Fibroblast of lung (primary cell): ENCODE measurements at regions not wholly inside any gene's neighbourhood (a gene's known extent, or its start where the extent isn't known, plus 50 kb on each side); places are given as distances from the start of the nearest gene placed in this dataset.

ENCODE experiments used
- DNase-seq, 2 donors: peaks; one replicate each; pipeline versions ENCODE4 v3.0.0 to v3.0.0-alpha.2; 2010; ENCODE audit warnings: low read depth in 2 of 2
- H2AFZ ChIP-seq: 2 replicates; pipeline ENCODE4 v1.5.1; 2012; ENCODE audit warnings: low read length, control low read depth, inconsistent platforms
- H3K27ac ChIP-seq: 2 replicates; pipeline ENCODE4 v1.5.1; 2011; ENCODE audit warnings: low read length, control low read depth; ENCODE audit not compliant: insufficient read depth
- H3K27me3 ChIP-seq: 2 replicates; pipeline ENCODE4 v1.5.1; 2011; ENCODE audit warnings: mild to moderate bottlenecking, low read length; ENCODE audit not compliant: control insufficient read depth, insufficient read depth
- H3K36me3 ChIP-seq: 2 replicates; pipeline ENCODE4 v1.5.1; 2011; ENCODE audit warnings: low read length; ENCODE audit not compliant: control insufficient read depth, insufficient read depth
- H3K4me1 ChIP-seq: 2 replicates; pipeline ENCODE4 v1.5.1; 2011; ENCODE audit warnings: low read length; ENCODE audit not compliant: control insufficient read depth, insufficient read depth; ENCODE audit errors: extremely low read depth
- H3K4me2 ChIP-seq: 2 replicates; pipeline ENCODE4 v1.5.1; 2011; ENCODE audit warnings: low read length, control low read depth; ENCODE audit not compliant: insufficient read depth; ENCODE audit errors: extremely low read depth
- H3K4me3 ChIP-seq, 4 experiments: fragments of 200-600 bp in 1 of 4; sonication (generic) in 1 of 4; replicated peaks in 1 of 4; 2 replicates each; pipeline ENCODE4 v1.5.1; 2011 to 2016; ENCODE audit warnings: low read length in 4 of 4, low read depth in 3 of 4, mild to moderate bottlenecking in 3 of 4, control low read depth in 2 of 4, inconsistent platforms in 1 of 4, mixed read lengths in 1 of 4; ENCODE audit not compliant: insufficient read depth in 1 of 4; ENCODE audit errors: control extremely low read depth in 1 of 4
- H3K79me2 ChIP-seq: 2 replicates; pipeline ENCODE4 v1.5.1; 2012; ENCODE audit warnings: mild to moderate bottlenecking, low read length, inconsistent platforms; ENCODE audit not compliant: control insufficient read depth, insufficient read depth
- H3K9ac ChIP-seq: 2 replicates; pipeline ENCODE4 v1.5.1; 2011; ENCODE audit warnings: mild to moderate bottlenecking, low read length, control low read depth; ENCODE audit not compliant: insufficient read depth
- H3K9me3 ChIP-seq: 2 replicates; pipeline ENCODE4 v1.5.1; 2012; ENCODE audit warnings: low read depth, low read length; ENCODE audit not compliant: control insufficient read depth, insufficient read depth
- H4K20me1 ChIP-seq: 2 replicates; pipeline ENCODE4 v1.5.1; 2011; ENCODE audit warnings: low read length; ENCODE audit not compliant: control insufficient read depth, insufficient read depth; ENCODE audit errors: extremely low read depth
- EZH2 ChIP-seq: IDR thresholded peaks from 2 replicates; pipeline ENCODE4 v1.5.1; 2012; ENCODE audit warnings: low read length, control low read depth, mild to moderate bottlenecking; ENCODE audit errors: missing control alignments
- TF ChIP-seq, protein P1 (sequence below), 2 donors: IDR thresholded peaks in 1 of 2; conservative IDR thresholded peaks in 1 of 2; 1 replicate in 1 of 2; 2 replicates in 1 of 2; pipeline ENCODE4 v1.5.1; 2011 to 2012; ENCODE audit warnings: low read length in 2 of 2, control low read depth in 1 of 2, inconsistent platforms in 1 of 2, low read depth in 1 of 2, mild to moderate bottlenecking in 1 of 2

DNA sequence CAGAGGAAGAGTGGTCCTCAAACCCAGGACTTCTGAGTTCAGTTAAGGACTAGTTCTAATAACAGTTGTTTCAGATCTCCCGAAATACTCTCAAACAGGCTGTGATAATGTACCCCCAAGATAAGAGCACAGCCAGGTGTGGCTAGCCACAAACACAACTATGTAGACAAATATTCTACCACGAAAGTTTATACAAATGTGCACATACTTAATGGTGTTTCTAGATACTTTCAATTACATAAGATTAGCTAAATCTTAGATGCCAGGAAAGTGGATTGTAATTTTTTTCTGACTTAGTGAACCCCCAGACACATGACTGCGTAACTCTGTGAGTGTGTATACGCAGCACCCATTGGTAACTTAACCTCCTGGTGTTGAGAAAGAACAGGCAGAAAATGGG lies 270.0 kb downstream of the USP25 start:
- no peak overlapping the region for H3K27ac ChIP-seq
- no peak overlapping the region for H3K4me3 ChIP-seq
- H2AFZ ChIP-seq, result no peak overlapping the region
- H3K9me3 ChIP-seq, result no peaks in the 10 kb centered on the region
- H3K27me3 ChIP-seq, result no peaks in the 10 kb centered on the region
- no peaks in the 10 kb centered on the region for H3K79me2 ChIP-seq
- H3K36me3 ChIP-seq, result no peaks in the 10 kb centered on the region
- no peak overlapping the region for H3K9ac ChIP-seq
- H4K20me1 ChIP-seq, result no peaks in the 10 kb centered on the region
- no peak overlapping the region for H3K4me2 ChIP-seq
- DNase-seq, result peak in 1 of 2 donors; percentile 68
- TF ChIP-seq EZH2, result no peak
- TF ChIP-seq, protein P1, sequence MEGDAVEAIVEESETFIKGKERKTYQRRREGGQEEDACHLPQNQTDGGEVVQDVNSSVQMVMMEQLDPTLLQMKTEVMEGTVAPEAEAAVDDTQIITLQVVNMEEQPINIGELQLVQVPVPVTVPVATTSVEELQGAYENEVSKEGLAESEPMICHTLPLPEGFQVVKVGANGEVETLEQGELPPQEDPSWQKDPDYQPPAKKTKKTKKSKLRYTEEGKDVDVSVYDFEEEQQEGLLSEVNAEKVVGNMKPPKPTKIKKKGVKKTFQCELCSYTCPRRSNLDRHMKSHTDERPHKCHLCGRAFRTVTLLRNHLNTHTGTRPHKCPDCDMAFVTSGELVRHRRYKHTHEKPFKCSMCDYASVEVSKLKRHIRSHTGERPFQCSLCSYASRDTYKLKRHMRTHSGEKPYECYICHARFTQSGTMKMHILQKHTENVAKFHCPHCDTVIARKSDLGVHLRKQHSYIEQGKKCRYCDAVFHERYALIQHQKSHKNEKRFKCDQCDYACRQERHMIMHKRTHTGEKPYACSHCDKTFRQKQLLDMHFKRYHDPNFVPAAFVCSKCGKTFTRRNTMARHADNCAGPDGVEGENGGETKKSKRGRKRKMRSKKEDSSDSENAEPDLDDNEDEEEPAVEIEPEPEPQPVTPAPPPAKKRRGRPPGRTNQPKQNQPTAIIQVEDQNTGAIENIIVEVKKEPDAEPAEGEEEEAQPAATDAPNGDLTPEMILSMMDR (conservative IDR thresholded peaks at IDR 0.05 in 1 of 2, IDR thresholded peaks at IDR 0.05 in 1 of 2; ENCODE audit: low read depth in 1 of 2, low read length in 2 of 2), result no peak
- H3K4me1 ChIP-seq, result no peaks in the 10 kb centered on the region

DNA sequence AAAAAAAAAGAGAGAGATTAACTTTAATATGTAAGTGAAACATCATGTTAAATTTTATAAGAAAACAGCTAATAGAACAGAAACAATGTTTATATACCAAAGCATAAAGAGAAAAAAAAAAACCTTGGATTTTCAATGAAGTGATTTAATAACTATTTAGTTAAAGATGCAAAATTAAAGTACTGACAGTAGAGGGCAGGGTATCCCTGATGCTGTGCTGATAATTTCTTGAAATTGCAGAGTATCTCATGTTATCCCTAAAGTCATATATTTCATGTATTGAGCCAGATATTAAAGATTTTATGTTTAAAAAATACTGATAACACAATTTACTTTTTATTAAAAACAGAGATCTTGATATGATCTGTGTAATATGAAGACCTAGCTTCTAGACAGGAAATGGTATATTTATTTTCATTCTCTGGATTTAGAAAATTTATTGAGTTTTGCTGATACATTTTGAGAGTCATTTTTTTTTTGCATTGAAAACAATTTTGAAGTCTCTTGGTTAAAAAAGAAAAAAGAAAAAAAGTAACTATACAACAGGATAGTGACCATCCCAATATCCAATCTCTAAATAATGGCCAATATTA lies 273.2 kb downstream of the USP25 start:
- TF ChIP-seq, protein P1 (conservative IDR thresholded peaks at IDR 0.05 in 1 of 2, IDR thresholded peaks at IDR 0.05 in 1 of 2; ENCODE audit: low read depth in 1 of 2, low read length in 2 of 2), result peak; percentile 17 to 60
- TF ChIP-seq EZH2, result no peak
- DNase-seq, result peak; percentile 36 to 66
- no peak overlapping the region for H3K4me3 ChIP-seq

DNA sequence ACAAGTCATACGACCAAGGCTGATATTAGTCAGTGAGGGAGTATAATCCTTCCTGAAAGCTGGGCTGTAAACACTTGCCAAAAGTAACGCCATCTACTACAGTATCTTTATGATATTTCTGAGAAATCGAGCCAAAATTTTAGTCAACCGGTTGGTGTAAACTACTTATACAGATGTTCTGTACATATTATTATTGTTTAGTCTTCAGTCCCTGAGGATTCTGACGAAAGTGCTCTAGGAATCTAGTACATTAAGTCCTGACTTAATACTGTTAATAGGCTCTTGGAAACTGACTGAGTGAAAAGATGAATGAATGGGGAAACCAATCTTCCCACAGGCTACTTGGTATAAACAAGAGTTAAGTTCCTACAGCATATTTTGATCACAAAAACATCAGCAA lies 274.3 kb downstream of the USP25 start:
- Histone ChIP-seq H2AFZ (no peak overlapping the region), H3K36me3 (no peaks in the 10 kb centered on the region), H3K4me2 (no peak overlapping the region), H3K4me3 (no peak overlapping the region), H3K79me2 (no peaks in the 10 kb centered on the region), H3K9me3 (no peaks in the 10 kb centered on the region), H3K9ac (no peak overlapping the region), H3K27ac (no peak overlapping the region), H3K27me3 (no peaks in the 10 kb centered on the region), H3K4me1 (no peaks in the 10 kb centered on the region), H4K20me1 (no peaks in the 10 kb centered on the region)
- TF ChIP-seq, protein P1 (conservative IDR thresholded peaks at IDR 0.05 in 1 of 2, IDR thresholded peaks at IDR 0.05 in 1 of 2; ENCODE audit: low read depth in 1 of 2, low read length in 2 of 2), result no peak
- TF ChIP-seq EZH2, result no peak
- peak in 1 of 2 donors; percentile 71 for DNase-seq

More for the DNA sequence above, 273.2 kb downstream of the USP25 start:
- Histone ChIP-seq H3K9me3 (no peaks in the 10 kb centered on the region), H3K9ac (no peak overlapping the region), H3K36me3 (no peaks in the 10 kb centered on the region), H3K27me3 (no peaks in the 10 kb centered on the region), H3K4me1 (no peaks in the 10 kb centered on the region), H3K79me2 (no peaks in the 10 kb centered on the region), H2AFZ (no peak overlapping the region), H4K20me1 (no peaks in the 10 kb centered on the region), H3K27ac (no peak overlapping the region), H3K4me2 (no peak overlapping the region)
